Loucy (cell line): ENCODE measurements at regions not wholly inside any gene's neighbourhood (a gene's known extent, or its start where the extent isn't known, plus 50 kb on each side); places are given as distances from the start of the nearest gene placed in this dataset.

Source experiments
- EZH2phosphoT487 ChIP-seq: fragments of 200-600 bp; IDR thresholded peaks from 2 replicates; pipeline ENCODE4 v1.6.1; 2018; ENCODE audit warnings: antibody characterized with exemption, mild to moderate bottlenecking, moderate library complexity, borderline replicate concordance
- TF ChIP-seq, protein P1 (sequence below): fragments of 200-600 bp; sonication (generic); conservative IDR thresholded peaks from 2 replicates; pipeline ENCODE4 v1.5.1; 2014; ENCODE audit warnings: mild to moderate bottlenecking, antibody characterized with exemption, low read length

DNA sequence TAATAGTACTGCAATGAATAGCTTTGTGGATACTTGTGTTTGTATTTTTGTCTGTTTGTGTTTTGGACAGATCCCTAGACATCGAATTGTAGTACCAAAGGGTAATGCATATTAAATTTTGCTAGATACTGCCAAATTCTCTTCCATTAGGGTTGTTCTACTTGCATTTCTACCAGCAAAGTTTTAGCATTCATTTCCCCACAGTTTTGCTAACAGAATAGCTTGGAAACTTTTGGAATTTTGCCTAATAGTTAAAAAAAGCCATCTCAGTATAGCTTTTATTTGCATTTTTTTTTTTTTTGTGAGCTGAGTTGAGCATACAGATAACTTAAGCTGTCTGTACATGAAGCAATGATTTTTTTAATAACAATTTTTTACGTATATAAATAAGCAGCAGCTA is 1084.9 kb downstream of the ADGRL3 start:
- TF ChIP-seq, protein P1, sequence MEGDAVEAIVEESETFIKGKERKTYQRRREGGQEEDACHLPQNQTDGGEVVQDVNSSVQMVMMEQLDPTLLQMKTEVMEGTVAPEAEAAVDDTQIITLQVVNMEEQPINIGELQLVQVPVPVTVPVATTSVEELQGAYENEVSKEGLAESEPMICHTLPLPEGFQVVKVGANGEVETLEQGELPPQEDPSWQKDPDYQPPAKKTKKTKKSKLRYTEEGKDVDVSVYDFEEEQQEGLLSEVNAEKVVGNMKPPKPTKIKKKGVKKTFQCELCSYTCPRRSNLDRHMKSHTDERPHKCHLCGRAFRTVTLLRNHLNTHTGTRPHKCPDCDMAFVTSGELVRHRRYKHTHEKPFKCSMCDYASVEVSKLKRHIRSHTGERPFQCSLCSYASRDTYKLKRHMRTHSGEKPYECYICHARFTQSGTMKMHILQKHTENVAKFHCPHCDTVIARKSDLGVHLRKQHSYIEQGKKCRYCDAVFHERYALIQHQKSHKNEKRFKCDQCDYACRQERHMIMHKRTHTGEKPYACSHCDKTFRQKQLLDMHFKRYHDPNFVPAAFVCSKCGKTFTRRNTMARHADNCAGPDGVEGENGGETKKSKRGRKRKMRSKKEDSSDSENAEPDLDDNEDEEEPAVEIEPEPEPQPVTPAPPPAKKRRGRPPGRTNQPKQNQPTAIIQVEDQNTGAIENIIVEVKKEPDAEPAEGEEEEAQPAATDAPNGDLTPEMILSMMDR, result no peak
- TF ChIP-seq EZH2phosphoT487, result no peak
